ENCODE measurements at regions not wholly inside any gene's neighbourhood (a gene's known extent, or its start where the extent isn't known, plus 50 kb on each side); places are given as distances from the start of the nearest gene placed in this dataset.

- TF ChIP-seq POLR2A (IDR thresholded peaks at IDR 0.05; ENCODE audit: low read length), result no peak
- no peak for TF ChIP-seq CTCF (IDR thresholded peaks at IDR 0.05)
- no peak for TF ChIP-seq USF2 (IDR thresholded peaks at IDR 0.05)
- TF ChIP-seq JUNB (IDR thresholded peaks at IDR 0.05), result no peak
- no peak for TF ChIP-seq ZFP36 (IDR thresholded peaks at IDR 0.05; ENCODE audit: borderline replicate concordance, partially characterized antibody)
- no peak for TF ChIP-seq ELK1 (IDR thresholded peaks at IDR 0.05; ENCODE audit: low read depth, low read length)
- TF ChIP-seq RAD21 (conservative IDR thresholded peaks at IDR 0.05 in 1 of 2, IDR thresholded peaks at IDR 0.05 in 1 of 2), result no peak
- TF ChIP-seq REST (IDR thresholded peaks at IDR 0.05), result no peak
- no peak for TF ChIP-seq EP300 (IDR thresholded peaks at IDR 0.05)
- no peak for TF ChIP-seq RNF2 (IDR thresholded peaks at IDR 0.05; ENCODE audit: borderline replicate concordance, low read depth)
- no peak for TF ChIP-seq MAZ (IDR thresholded peaks at IDR 0.05; ENCODE audit: borderline replicate concordance, low read depth, low read length)
- TF ChIP-seq KDM1A (IDR thresholded peaks at IDR 0.05; ENCODE audit: low read depth), result no peak
- TF ChIP-seq JUN (IDR thresholded peaks at IDR 0.05), result no peak
- TF ChIP-seq CHD2 (IDR thresholded peaks at IDR 0.05; ENCODE audit: low read length, partially characterized antibody), result no peak
These were observed 454.4 kb downstream of the C4orf33 start for GRCh38 chr4:129550281-129550785.

Measured in A549 (cell line).